ENCODE measurements at regions not wholly inside any gene's neighbourhood (a gene's known extent, or its start where the extent isn't known, plus 50 kb on each side); places are given as distances from the start of the nearest gene placed in this dataset.

GRCh38 chr15:52997123-52997522 lies 207.0 kb upstream of the ONECUT1 start (continued):
- TF ChIP-seq ELF4 (CRISPR knock-in tag; IDR thresholded peaks at IDR 0.05) = no peak

DNA sequence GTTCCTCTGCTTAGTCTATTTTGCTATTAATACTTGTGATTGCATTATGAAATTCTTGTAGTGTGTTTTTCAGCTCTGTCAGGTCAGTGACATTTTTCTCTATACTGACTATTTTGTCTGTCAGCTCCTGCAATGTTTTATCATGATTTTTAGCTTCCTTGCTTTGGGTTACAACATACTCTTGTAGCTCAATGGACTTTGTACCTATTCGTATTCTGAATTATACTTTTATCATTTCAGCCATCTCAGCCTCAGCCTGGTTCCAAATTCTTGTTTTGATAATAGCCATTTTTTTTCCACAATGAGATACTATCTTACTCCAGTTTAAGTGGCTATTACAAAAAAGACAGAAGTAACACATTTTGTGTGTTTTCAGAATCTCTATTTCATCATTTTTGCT lies 204.2 kb upstream of the ONECUT1 start:
- Histone ChIP-seq H3K4me1 (replicated peaks in 1 of 2; ENCODE audit: control insufficient read depth in 2 of 2, insufficient read depth in 2 of 2, low read length in 2 of 2) (no peaks in the 10 kb centered on the region), H4K20me1 (replicated peaks; ENCODE audit: control insufficient read depth, insufficient read depth, low read length) (no peaks in the 10 kb centered on the region), H3K9me1 (ENCODE audit: control insufficient read depth, insufficient read depth, low read length) (no peaks in the 10 kb centered on the region), H3K79me2 (ENCODE audit: control insufficient read depth, insufficient read depth, low read length) (no peaks in the 10 kb centered on the region), H3K27ac (ENCODE audit: extremely low read depth, low read depth, low read length) (no peak overlapping the region), H3K4me3 (no peak overlapping the region), H3K36me3 (ENCODE audit: control insufficient read depth, insufficient read depth, low read length) (no peaks in the 10 kb centered on the region), H2AFZ (ENCODE audit: low read depth, low read length) (no peak overlapping the region), H3K4me2 (ENCODE audit: insufficient read depth, low read length) (no peak overlapping the region), H3K9me3 (replicated peaks; ENCODE audit: control insufficient read depth, insufficient read depth, low read depth, low read length) (no peaks in the 10 kb centered on the region), H3K27me3 (ENCODE audit: control insufficient read depth in 2 of 2, insufficient read depth in 2 of 2, low read length in 2 of 2) (no peaks in the 10 kb centered on the region), H3K9ac (ENCODE audit: insufficient read depth in 1 of 2, low read depth in 2 of 2, low read length in 2 of 2) (no peak overlapping the region)
- intact Hi-C loops (cut with micrococcal nuclease) (no loop called here), in situ Hi-C loops (cut with MboI) (no loop called here)
- no TSS peak for BruUV-seq (replicated peaks)
- FAIRE-seq = no peak
- ChIA-PET CTCF (ENCODE audit: low intra/inter-chr PET ratio) (no interaction called here), POLR2A (no interaction called here)
- no peak for ATAC-seq
- DNase-seq (ENCODE audit: extremely low read depth in 1 of 4, low spot score in 3 of 4) = no peak
- TF ChIP-seq RB1 (IDR thresholded peaks at IDR 0.05; ENCODE audit: low read depth) = no peak
- TF ChIP-seq HSF4 (CRISPR knock-in tag; IDR thresholded peaks at IDR 0.05; ENCODE audit: borderline replicate concordance) = no peak
- 0% methylated on average over 1 of the region's 1 CpG for WGBS (ENCODE audit: insufficient coverage, low coverage, missing lambda C conversion rate)

GRCh38 chr15:52984507-52984906 lies 194.4 kb upstream of the ONECUT1 start:
- Histone ChIP-seq H3K4me3 (no peak overlapping the region), H2AFZ (ENCODE audit: low read depth, low read length) (no peak overlapping the region), H3K4me2 (ENCODE audit: insufficient read depth, low read length) (no peak overlapping the region), H3K4me1 (replicated peaks in 1 of 2; ENCODE audit: control insufficient read depth in 2 of 2, insufficient read depth in 2 of 2, low read length in 2 of 2) (no peaks in the 10 kb centered on the region), H3K9me1 (ENCODE audit: control insufficient read depth, insufficient read depth, low read length) (no peaks in the 10 kb centered on the region), H3K9ac (ENCODE audit: insufficient read depth in 1 of 2, low read depth in 2 of 2, low read length in 2 of 2) (no peak overlapping the region), H3K9me3 (replicated peaks; ENCODE audit: control insufficient read depth, insufficient read depth, low read depth, low read length) (no peaks in the 10 kb centered on the region), H3K27ac (ENCODE audit: extremely low read depth, low read depth, low read length) (no peak overlapping the region), H3K27me3 (ENCODE audit: control insufficient read depth in 2 of 2, insufficient read depth in 2 of 2, low read length in 2 of 2) (no peaks in the 10 kb centered on the region), H4K20me1 (replicated peaks; ENCODE audit: control insufficient read depth, insufficient read depth, low read length) (no peaks in the 10 kb centered on the region), H3K79me2 (ENCODE audit: control insufficient read depth, insufficient read depth, low read length) (no peaks in the 10 kb centered on the region), H3K36me3 (ENCODE audit: control insufficient read depth, insufficient read depth, low read length) (no peaks in the 10 kb centered on the region)
- intact Hi-C loops (cut with micrococcal nuclease) = no loop called here
- FAIRE-seq (no peak), DNase-seq (ENCODE audit: extremely low read depth in 1 of 4, low spot score in 3 of 4) (no peak), ATAC-seq (no peak)
- BruUV-seq (replicated peaks) = no TSS peak
- in situ Hi-C loops (cut with MboI) = no loop called here
- ChIA-PET POLR2A (no interaction called here), CTCF (ENCODE audit: low intra/inter-chr PET ratio) (no interaction called here)
- WGBS (ENCODE audit: insufficient coverage, low coverage, missing lambda C conversion rate) = 0% methylated on average over 3 of the region's 3 CpGs
- TF ChIP-seq NONO (IDR thresholded peaks at IDR 0.05; ENCODE audit: low read depth in 2 of 2, low read length in 1 of 2) (no peak), ZNF444 (CRISPR knock-in tag; IDR thresholded peaks at IDR 0.05) (no peak)
